Stimulated activated CD8-positive, alpha-beta memory T cell treated with anti-CD3 and anti-CD28 coated beads, Interleukin-7, amount 100 ng/mL, for 1 hour (primary cell): ENCODE measurements at regions not wholly inside any gene's neighbourhood (a gene's known extent, or its start where the extent isn't known, plus 50 kb on each side); places are given as distances from the start of the nearest gene placed in this dataset.

ENCODE experiments used
- DNase-seq, 2 donors: peaks; one replicate each; pipeline ENCODE4 v3.0.0-alpha.2; 2020; ENCODE audit warnings: low read depth in 2 of 2

DNA sequence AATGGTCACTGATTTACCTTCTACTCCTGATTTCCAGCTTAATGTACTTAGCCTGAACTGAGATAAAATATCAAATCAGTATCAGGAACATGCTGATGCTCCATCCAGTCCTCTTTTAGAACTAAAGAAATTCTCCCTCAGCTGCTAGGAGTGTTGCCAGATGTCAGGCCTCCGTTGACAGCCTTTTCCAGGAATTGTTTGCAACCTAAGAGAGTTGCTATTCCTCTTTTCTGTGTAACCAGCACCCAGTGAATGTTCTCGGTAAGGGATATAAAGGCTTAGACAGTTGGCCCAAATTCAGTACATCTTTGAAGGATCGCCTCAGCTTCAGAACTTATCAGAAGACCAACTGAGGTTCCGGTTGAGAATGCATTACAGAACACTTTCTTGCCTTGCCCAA, 559.0 kb downstream of the PCDH17 start:
- no peak for DNase-seq

- DNase-seq = no peak
Measured at GRCh38 chr13:58191754-58192153, 560.2 kb downstream of the PCDH17 start.

- no peak for DNase-seq
Measured at GRCh38 chr13:58202099-58202498, 570.6 kb downstream of the PCDH17 start.

DNA sequence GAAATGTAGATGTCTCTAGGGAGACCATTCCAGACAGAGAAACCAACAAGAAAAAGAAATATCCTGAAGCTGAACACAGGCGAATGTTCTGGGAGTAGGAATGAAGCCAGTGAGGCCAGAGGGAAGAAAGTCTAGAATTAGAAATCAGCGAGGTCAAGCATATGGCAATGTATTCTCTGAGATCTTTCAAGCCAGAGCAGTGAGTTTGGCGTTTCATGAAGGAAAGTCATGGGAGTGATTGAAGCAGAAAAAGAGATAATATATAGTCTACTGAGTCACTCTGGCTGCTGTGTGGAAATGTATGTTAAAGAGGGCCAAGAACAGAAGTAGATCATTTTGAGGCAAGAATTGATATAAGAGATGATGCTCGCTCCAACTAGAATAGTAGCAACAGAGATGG, 576.0 kb downstream of the PCDH17 start:
- DNase-seq = no peak

- DNase-seq = no peak
Measured at GRCh38 chr13:58235454-58235853, 603.9 kb downstream of the PCDH17 start.

GRCh38 chr13:58238972-58239773, 607.6 kb downstream of the PCDH17 start:
- no peak for DNase-seq

- DNase-seq = no peak
Measured at GRCh38 chr13:58239774-58240268, 608.3 kb downstream of the PCDH17 start.

GRCh38 chr13:58247080-58247479, 615.5 kb downstream of the PCDH17 start:
- no peak for DNase-seq

- no peak for DNase-seq
Measured at GRCh38 chr13:58254943-58255342, 623.4 kb downstream of the PCDH17 start.

DNA sequence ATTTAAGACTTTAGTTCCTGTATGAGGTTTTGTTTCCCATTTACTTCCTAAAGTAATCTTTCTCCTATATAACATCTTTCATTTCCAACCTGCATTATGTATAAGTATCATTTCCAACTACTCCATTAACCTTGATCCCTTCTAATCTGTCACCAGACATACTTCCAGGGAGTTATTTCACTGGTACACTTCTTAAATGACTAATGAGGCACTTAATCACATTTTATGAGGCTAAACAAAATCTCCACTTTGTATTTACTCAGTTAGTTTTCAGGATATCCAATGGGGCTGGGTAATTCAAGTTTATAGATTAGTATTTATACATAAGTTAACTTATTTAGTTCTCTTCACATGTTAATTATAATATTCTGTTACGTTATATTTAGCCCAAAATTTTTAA, 634.7 kb downstream of the PCDH17 start:
- no peak for DNase-seq

DNA sequence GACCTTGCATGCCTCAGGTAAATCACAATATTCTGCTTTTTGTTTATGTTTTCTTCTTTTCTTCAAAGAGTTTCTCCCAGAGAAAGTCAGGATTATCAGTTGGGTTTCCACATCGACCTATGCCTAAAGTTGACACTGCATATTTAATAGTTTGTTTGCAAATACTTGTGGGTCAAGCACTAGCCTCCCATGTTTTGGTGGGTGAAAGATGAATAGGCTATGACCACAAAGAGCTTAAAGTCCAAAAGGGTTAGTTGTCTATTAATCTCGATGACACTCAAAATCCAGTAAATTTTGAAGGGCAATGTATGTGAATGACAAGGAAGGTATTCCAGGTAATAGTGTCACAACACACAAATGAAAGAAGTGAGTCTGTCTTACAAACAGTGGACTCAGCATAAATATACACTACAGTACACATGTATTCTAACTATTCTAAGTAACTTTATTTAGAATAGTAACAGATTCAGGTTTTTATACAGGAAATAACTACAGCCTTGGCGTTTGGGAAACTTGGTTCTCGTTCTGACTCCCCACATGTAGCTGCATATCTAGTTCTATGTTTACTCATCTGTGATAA, 667.1 kb downstream of the PCDH17 start:
- no peak for DNase-seq

DNA sequence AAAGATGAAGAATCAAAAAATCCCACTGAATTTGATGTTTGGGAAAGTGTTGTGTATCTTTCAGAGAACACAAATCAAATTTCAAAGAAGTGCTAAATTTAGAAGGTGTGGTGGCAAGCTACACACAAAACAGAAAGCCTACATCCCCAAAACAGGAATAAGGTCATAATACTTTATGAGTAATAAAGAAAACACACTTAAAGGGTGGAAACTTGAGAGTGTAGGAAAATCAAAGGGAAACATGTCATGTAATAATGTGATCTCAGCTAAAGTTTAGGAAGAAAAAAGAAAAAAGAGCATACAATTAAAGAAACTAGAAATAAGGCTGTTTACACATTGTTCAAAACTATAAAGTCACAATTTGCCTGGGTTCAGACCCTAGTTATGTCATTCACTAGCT, 668.7 kb downstream of the PCDH17 start:
- DNase-seq = no peak

GRCh38 chr13:58300974-58301681, 669.6 kb downstream of the PCDH17 start:
- DNase-seq = no peak

DNA sequence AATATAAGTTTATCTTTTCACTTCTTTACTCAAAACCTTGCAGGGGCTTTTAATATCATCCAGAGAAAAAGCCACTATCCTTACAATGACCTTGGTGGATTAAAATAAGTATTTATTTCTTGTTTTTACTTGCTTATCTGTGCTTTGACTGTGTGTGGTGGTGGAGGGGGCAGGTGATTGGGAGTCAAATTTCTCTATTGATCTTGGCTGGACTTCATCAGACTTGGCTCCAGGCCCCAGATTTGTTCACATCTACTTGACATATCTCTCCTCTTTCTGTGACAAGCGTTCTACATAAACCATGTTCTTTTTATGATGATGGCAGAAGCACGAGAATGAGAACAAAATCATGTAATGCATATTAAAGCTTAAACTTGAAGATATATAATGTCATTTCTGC, 670.8 kb downstream of the PCDH17 start:
- no peak for DNase-seq

- no peak for DNase-seq
Measured at GRCh38 chr13:58306062-58306461, 674.5 kb downstream of the PCDH17 start.

GRCh38 chr13:58313219-58313618, 681.7 kb downstream of the PCDH17 start:
- DNase-seq = no peak

GRCh38 chr13:58318495-58319167, 687.1 kb downstream of the PCDH17 start:
- no peak for DNase-seq

DNA sequence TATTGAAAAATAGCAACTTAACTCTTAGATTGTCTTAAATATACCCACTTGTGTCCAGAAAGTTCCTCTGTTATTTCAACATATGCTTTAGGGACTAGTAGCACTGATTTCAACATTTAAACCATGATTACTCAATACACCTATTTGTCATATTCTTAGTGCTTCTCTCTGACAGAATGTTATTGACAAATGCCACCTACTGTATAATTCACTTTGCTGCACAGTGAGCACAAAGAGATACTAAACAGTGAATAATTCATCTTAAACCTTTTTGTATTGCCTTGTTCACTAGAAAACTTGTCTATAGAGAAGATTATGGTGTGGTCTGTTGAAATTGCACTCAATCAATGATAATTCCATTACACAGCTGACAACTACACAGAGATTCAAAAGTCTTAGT, 692.6 kb downstream of the PCDH17 start:
- DNase-seq = no peak

DNA sequence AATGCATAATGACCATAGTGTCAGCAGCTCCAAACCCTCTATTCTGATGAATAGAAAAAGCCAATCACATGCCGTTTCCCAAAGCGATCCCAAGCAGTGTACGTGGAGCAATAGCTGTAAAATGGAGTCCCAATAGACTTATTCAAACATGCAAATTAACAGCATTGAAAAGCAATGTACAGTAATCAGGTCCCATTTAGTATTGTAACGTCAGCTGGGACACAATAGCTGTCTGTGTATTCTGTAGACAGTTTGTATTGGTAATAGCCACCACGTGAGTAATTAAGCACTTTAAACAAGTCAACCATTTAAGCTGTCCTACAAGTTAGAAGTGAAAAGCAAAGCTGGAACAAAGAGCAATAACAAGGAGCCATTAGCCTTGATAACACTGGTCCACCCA, 698.2 kb downstream of the PCDH17 start:
- no peak for DNase-seq

GRCh38 chr13:58340895-58341294, 709.4 kb downstream of the PCDH17 start:
- DNase-seq = no peak

DNA sequence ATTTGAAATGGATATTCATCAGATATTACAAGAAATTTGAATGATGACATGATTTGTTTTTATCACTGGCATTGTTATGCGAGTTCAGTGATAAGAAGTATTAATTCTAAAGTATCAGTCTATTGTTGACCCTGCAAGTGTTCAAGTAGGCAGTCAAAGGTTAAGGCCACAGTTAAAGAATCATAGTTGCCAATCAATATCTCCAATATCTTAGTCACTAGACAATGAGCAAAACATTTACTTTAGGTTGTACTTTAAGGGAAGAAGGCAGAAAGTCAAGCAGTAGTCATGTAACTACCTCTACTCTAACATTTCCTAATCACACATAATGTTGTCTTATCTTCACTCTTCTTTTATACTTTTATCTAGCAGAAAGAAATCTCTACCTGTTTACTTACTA, 709.8 kb downstream of the PCDH17 start:
- DNase-seq = no peak

- DNase-seq = no peak
Measured at GRCh38 chr13:58343076-58343475, 711.5 kb downstream of the PCDH17 start.
